Peyer's patch (tissue), 4 donors: ENCODE measurements at regions not wholly inside any gene's neighbourhood (a gene's known extent, or its start where the extent isn't known, plus 50 kb on each side); places are given as distances from the start of the nearest gene placed in this dataset.

Experiments used
- DNase-seq, 3 donors: peaks; one replicate each; pipeline ENCODE4 v3.0.0-alpha.2; 2017 to 2019
- H3K27ac ChIP-seq, 4 donors: fragments of 200-600 bp; sonication (generic); one replicate each; pipeline ENCODE4 v1.5.1; 2016 to 2019
- H3K27me3 ChIP-seq, 2 donors: fragments of 200-600 bp; sonication (generic); one replicate each; pipeline ENCODE4 v1.5.1; 2019
- H3K36me3 ChIP-seq, 3 donors: fragments of 200-600 bp; sonication (generic); one replicate each; pipeline ENCODE4 v1.5.1; 2016 to 2019
- H3K4me1 ChIP-seq, 4 donors: fragments of 200-600 bp; sonication (generic); one replicate each; pipeline ENCODE4 v1.5.1; 2016 to 2019
- H3K4me3 ChIP-seq, 4 donors: fragments of 200-600 bp; sonication (generic); 1 replicate in 3 of 4; 2 replicates in 1 of 4; pipeline ENCODE4 v1.5.1; 2016 to 2019; ENCODE audit warnings: mild to moderate bottlenecking in 1 of 4
- H3K9me3 ChIP-seq, 4 donors: fragments of 200-600 bp; sonication (generic); one replicate each; pipeline ENCODE4 v1.5.1; 2016 to 2019; ENCODE audit warnings: mild to moderate bottlenecking in 1 of 4
- POLR2A ChIP-seq, 2 donors: fragments of 450-650 bp; IDR thresholded peaks; one replicate each; pipeline ENCODE4 v1.5.1; 2017; ENCODE audit warnings: antibody characterized with exemption in 2 of 2, mild to moderate bottlenecking in 2 of 2, moderate library complexity in 2 of 2
- TF ChIP-seq, protein P1 (sequence below), 6 experiments: fragments of 450-650 bp in 4 of 6; fragments of 200-600 bp in 2 of 6; sonication (generic) in 1 of 6; IDR thresholded peaks; one replicate each; pipeline ENCODE4 v1.5.1; 2017 to 2019; ENCODE audit warnings: antibody characterized with exemption in 6 of 6, mild to moderate bottlenecking in 3 of 6, moderate library complexity in 1 of 6

GRCh38 chr6:6406715-6407070, 86.2 kb upstream of the F13A1 start:
- H3K9me3 ChIP-seq = no peaks in the 10 kb centered on the region
- H3K27me3 ChIP-seq = no peaks in the 10 kb centered on the region
- no peak overlapping the region for H3K27ac ChIP-seq
- no peaks in the 10 kb centered on the region for H3K36me3 ChIP-seq
- no peak for TF ChIP-seq POLR2A (IDR thresholded peaks at IDR 0.05)
- no peak overlapping the region for H3K4me3 ChIP-seq
- H3K4me1 ChIP-seq = no peaks in the 10 kb centered on the region
- no peak for DNase-seq

DNA sequence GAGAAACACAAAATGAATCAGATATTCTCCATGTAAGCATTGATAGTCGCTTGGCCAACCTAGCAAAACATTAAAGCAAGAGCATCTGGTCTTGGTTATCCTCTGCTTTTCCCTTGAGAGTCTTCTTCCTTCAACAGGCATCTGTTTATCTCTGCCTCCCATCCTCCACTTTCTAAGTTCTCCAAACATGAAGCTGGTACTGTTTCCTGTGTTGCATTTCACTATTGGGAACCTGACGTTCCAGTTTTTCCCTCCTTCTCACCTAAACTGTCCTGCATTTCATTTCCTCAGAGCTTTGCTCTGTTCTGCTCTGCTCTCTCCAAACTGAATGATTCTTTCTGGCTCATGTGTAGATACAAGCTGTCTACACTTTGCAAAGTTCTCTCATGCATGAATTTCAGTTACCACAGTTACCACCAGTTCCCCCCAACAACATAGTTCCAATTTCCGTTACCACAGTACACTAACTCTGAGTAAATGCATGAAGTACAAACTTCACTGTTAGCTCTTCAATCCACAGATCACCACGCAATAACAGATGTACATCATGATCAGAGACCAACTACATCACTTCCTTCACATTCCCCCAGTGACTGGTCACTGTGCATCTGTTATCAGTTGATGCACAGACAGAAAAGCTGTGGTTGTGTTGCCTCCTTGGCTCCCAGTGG, 86.7 kb upstream of the F13A1 start:
- no peaks in the 10 kb centered on the region for H3K27me3 ChIP-seq
- TF ChIP-seq, protein P1, sequence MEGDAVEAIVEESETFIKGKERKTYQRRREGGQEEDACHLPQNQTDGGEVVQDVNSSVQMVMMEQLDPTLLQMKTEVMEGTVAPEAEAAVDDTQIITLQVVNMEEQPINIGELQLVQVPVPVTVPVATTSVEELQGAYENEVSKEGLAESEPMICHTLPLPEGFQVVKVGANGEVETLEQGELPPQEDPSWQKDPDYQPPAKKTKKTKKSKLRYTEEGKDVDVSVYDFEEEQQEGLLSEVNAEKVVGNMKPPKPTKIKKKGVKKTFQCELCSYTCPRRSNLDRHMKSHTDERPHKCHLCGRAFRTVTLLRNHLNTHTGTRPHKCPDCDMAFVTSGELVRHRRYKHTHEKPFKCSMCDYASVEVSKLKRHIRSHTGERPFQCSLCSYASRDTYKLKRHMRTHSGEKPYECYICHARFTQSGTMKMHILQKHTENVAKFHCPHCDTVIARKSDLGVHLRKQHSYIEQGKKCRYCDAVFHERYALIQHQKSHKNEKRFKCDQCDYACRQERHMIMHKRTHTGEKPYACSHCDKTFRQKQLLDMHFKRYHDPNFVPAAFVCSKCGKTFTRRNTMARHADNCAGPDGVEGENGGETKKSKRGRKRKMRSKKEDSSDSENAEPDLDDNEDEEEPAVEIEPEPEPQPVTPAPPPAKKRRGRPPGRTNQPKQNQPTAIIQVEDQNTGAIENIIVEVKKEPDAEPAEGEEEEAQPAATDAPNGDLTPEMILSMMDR (IDR thresholded peaks at IDR 0.05) = no peak
- no peak for TF ChIP-seq POLR2A (IDR thresholded peaks at IDR 0.05)
- no peaks in the 10 kb centered on the region for H3K36me3 ChIP-seq
- no peaks in the 10 kb centered on the region for H3K4me1 ChIP-seq
- no peak overlapping the region for H3K27ac ChIP-seq
- no peak for DNase-seq
- H3K9me3 ChIP-seq = no peaks in the 10 kb centered on the region
- no peak overlapping the region for H3K4me3 ChIP-seq

- Histone ChIP-seq H3K4me1 (no peaks in the 10 kb centered on the region), H3K9me3 (no peaks in the 10 kb centered on the region), H3K4me3 (no peak overlapping the region), H3K36me3 (no peaks in the 10 kb centered on the region), H3K27ac (no peak overlapping the region), H3K27me3 (no peaks in the 10 kb centered on the region)
- DNase-seq = no peak
- TF ChIP-seq POLR2A (IDR thresholded peaks at IDR 0.05) = no peak
- TF ChIP-seq, protein P1 (IDR thresholded peaks at IDR 0.05) = no peak
Measured at GRCh38 chr6:6409397-6410030, 89.1 kb upstream of the F13A1 start.

GRCh38 chr6:6411115-6411514, 90.7 kb upstream of the F13A1 start:
- Histone ChIP-seq H3K27me3 (no peaks in the 10 kb centered on the region), H3K36me3 (no peaks in the 10 kb centered on the region), H3K27ac (no peak overlapping the region), H3K4me1 (no peaks in the 10 kb centered on the region), H3K9me3 (no peaks in the 10 kb centered on the region), H3K4me3 (no peak overlapping the region)
- no peak for DNase-seq
- TF ChIP-seq, protein P1 (IDR thresholded peaks at IDR 0.05) = no peak
- no peak for TF ChIP-seq POLR2A (IDR thresholded peaks at IDR 0.05)

DNA sequence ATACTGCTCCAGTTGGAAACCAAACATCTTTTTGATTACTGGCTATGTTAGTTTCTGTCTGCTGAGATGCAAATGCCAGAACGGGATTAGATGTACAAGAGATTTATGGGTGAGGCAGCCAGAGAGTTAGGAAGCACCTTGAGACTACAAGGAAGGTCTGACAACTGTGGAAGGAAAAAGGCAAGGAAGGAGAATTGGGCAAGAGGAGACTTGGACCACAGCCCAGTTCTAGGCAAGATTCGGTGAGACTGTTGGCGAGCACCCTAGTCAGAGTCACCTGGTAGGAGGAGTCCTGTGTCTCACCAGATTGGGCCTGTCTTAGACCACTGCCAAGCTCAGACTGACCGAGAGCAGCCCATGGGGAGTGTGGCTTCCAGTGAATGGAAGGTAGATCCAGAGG, 91.8 kb upstream of the F13A1 start:
- TF ChIP-seq, protein P1 (IDR thresholded peaks at IDR 0.05) = no peak
- no peak for TF ChIP-seq POLR2A (IDR thresholded peaks at IDR 0.05)
- Histone ChIP-seq H3K4me1 (no peaks in the 10 kb centered on the region), H3K9me3 (no peaks in the 10 kb centered on the region), H3K27me3 (no peaks in the 10 kb centered on the region), H3K27ac (no peak overlapping the region), H3K36me3 (no peaks in the 10 kb centered on the region), H3K4me3 (no peak overlapping the region)
- no peak for DNase-seq

- TF ChIP-seq, protein P1 (IDR thresholded peaks at IDR 0.05) = no peak
- TF ChIP-seq POLR2A (IDR thresholded peaks at IDR 0.05) = no peak
- Histone ChIP-seq H3K4me3 (no peak overlapping the region), H3K9me3 (no peaks in the 10 kb centered on the region), H3K27me3 (no peaks in the 10 kb centered on the region), H3K27ac (no peak overlapping the region), H3K36me3 (no peaks in the 10 kb centered on the region), H3K4me1 (no peaks in the 10 kb centered on the region)
- DNase-seq = no peak
Measured at GRCh38 chr6:6412700-6413099, 92.2 kb upstream of the F13A1 start.
